Tibial nerve (tissue), 4 donors: ENCODE measurements at regions not wholly inside any gene's neighbourhood (a gene's known extent, or its start where the extent isn't known, plus 50 kb on each side); places are given as distances from the start of the nearest gene placed in this dataset.

Source experiments
- EP300 ChIP-seq, 2 donors: sonication (generic); formaldehyde crosslinking; IDR thresholded peaks; one replicate each; pipeline ENCODE4 v1.6.1; 2017; ENCODE audit warnings: antibody characterized with exemption in 2 of 2, mild to moderate bottlenecking in 1 of 2
- POLR2A ChIP-seq, 2 donors: fragments of 450-650 bp; IDR thresholded peaks; one replicate each; pipeline ENCODE4 v1.6.1; 2017; ENCODE audit warnings: antibody characterized with exemption in 2 of 2, mild to moderate bottlenecking in 2 of 2, moderate library complexity in 2 of 2
- TF ChIP-seq, protein P1 (sequence below), 5 experiments: fragments of 200-600 bp in 3 of 5; fragments of 450-650 bp in 2 of 5; sonication (generic) in 3 of 5; IDR thresholded peaks; one replicate each; pipeline ENCODE4 v1.5.1; 2016 to 2019; ENCODE audit warnings: antibody characterized with exemption in 5 of 5, mild to moderate bottlenecking in 3 of 5, moderate library complexity in 2 of 5

- TF ChIP-seq, protein P1, sequence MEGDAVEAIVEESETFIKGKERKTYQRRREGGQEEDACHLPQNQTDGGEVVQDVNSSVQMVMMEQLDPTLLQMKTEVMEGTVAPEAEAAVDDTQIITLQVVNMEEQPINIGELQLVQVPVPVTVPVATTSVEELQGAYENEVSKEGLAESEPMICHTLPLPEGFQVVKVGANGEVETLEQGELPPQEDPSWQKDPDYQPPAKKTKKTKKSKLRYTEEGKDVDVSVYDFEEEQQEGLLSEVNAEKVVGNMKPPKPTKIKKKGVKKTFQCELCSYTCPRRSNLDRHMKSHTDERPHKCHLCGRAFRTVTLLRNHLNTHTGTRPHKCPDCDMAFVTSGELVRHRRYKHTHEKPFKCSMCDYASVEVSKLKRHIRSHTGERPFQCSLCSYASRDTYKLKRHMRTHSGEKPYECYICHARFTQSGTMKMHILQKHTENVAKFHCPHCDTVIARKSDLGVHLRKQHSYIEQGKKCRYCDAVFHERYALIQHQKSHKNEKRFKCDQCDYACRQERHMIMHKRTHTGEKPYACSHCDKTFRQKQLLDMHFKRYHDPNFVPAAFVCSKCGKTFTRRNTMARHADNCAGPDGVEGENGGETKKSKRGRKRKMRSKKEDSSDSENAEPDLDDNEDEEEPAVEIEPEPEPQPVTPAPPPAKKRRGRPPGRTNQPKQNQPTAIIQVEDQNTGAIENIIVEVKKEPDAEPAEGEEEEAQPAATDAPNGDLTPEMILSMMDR (IDR thresholded peaks at IDR 0.05), result no peak
- TF ChIP-seq POLR2A (IDR thresholded peaks at IDR 0.05) (no peak), EP300 (IDR thresholded peaks at IDR 0.05) (no peak)
These were observed 510.5 kb upstream of the MAP3K7 start for GRCh38 chr6:91097364-91097763.
